ENCODE measurements at regions not wholly inside any gene's neighbourhood (a gene's known extent, or its start where the extent isn't known, plus 50 kb on each side); places are given as distances from the start of the nearest gene placed in this dataset.
A peak's percentile ranks its signal among the peaks of the same experiment; 100 is the strongest.

DNA sequence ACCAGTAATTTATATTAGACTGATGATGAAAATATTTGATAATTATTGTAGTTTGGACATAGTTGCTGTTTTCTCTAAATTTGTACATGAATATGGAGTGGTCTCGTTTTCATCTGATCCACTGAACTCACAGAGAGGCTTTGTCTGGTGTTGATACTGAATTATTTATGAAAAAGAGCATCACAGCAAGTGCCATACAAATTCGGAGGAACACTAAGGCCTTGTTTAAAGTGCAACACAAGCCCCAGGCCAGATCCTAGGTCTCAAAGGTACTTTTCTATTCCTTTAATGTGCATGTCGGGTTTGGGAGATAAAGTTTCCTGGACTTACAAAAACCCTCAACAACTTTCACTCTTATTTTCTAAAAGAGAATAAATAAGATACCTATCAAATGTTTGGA, 796.8 kb upstream of the EPHA6 start:
- no peak for DNase-seq (ENCODE audit: low spot score)
- Histone ChIP-seq H3K79me2 (no peaks in the 10 kb centered on the region), H3K4me2 (no peak overlapping the region), H3K27ac (no peak overlapping the region), H4K20me1 (ENCODE audit: insufficient read depth, poor library complexity, severe bottlenecking) (no peaks in the 10 kb centered on the region), H3K4me3 (no peak overlapping the region), H3K9me3 (ENCODE audit: low read depth) (no peaks in the 10 kb centered on the region), H3K27me3 (no peaks in the 10 kb centered on the region), H2AFZ (no peak overlapping the region), H3K9me2 (replicated peaks; ENCODE audit: insufficient read depth) (no peaks in the 10 kb centered on the region), H3K36me3 (replicated peaks; ENCODE audit: insufficient read depth, low read depth) (no peaks in the 10 kb centered on the region), H3K4me1 (ENCODE audit: insufficient read depth) (no peaks in the 10 kb centered on the region)
- 84% methylated on average over 3 of the region's 3 CpGs for WGBS (ENCODE audit: low lambda C conversion rate, missing lambda C conversion rate)
- TF ChIP-seq EZH2 (IDR thresholded peaks at IDR 0.05; ENCODE audit: borderline replicate concordance) (no peak), EZH2phosphoT487 (IDR thresholded peaks at IDR 0.05; ENCODE audit: low read depth, severe bottlenecking, unreplicated experiment) (no peak)
- TF ChIP-seq, protein P1, sequence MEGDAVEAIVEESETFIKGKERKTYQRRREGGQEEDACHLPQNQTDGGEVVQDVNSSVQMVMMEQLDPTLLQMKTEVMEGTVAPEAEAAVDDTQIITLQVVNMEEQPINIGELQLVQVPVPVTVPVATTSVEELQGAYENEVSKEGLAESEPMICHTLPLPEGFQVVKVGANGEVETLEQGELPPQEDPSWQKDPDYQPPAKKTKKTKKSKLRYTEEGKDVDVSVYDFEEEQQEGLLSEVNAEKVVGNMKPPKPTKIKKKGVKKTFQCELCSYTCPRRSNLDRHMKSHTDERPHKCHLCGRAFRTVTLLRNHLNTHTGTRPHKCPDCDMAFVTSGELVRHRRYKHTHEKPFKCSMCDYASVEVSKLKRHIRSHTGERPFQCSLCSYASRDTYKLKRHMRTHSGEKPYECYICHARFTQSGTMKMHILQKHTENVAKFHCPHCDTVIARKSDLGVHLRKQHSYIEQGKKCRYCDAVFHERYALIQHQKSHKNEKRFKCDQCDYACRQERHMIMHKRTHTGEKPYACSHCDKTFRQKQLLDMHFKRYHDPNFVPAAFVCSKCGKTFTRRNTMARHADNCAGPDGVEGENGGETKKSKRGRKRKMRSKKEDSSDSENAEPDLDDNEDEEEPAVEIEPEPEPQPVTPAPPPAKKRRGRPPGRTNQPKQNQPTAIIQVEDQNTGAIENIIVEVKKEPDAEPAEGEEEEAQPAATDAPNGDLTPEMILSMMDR (IDR thresholded peaks at IDR 0.05; ENCODE audit: poor library complexity), result no peak

GRCh38 chr3:96022676-96023075, 791.7 kb upstream of the EPHA6 start:
- no peaks in the 10 kb centered on the region for H3K79me2 ChIP-seq
- no peak overlapping the region for H3K4me3 ChIP-seq
- no peaks in the 10 kb centered on the region for H4K20me1 ChIP-seq (ENCODE audit: insufficient read depth, poor library complexity, severe bottlenecking)
- 83% methylated on average over 2 of the region's 2 CpGs for WGBS (ENCODE audit: low lambda C conversion rate, missing lambda C conversion rate)
- H3K27ac ChIP-seq, result no peak overlapping the region
- H3K9me2 ChIP-seq (replicated peaks; ENCODE audit: insufficient read depth), result no peaks in the 10 kb centered on the region
- TF ChIP-seq, protein P1 (IDR thresholded peaks at IDR 0.05; ENCODE audit: poor library complexity), result no peak
- TF ChIP-seq EZH2 (IDR thresholded peaks at IDR 0.05; ENCODE audit: borderline replicate concordance) (no peak), EZH2phosphoT487 (IDR thresholded peaks at IDR 0.05; ENCODE audit: low read depth, severe bottlenecking, unreplicated experiment) (no peak)
- H3K36me3 ChIP-seq (replicated peaks; ENCODE audit: insufficient read depth, low read depth), result no peaks in the 10 kb centered on the region
- no peak overlapping the region for H2AFZ ChIP-seq
- H3K27me3 ChIP-seq, result no peaks in the 10 kb centered on the region
- H3K4me2 ChIP-seq, result no peak overlapping the region
- no peaks in the 10 kb centered on the region for H3K9me3 ChIP-seq (ENCODE audit: low read depth)
- H3K4me1 ChIP-seq (ENCODE audit: insufficient read depth), result no peaks in the 10 kb centered on the region
- DNase-seq (ENCODE audit: low spot score), result no peak

- Histone ChIP-seq H3K27ac (no peak overlapping the region), H3K36me3 (replicated peaks; ENCODE audit: insufficient read depth, low read depth) (no peaks in the 10 kb centered on the region), H3K79me2 (no peaks in the 10 kb centered on the region), H3K27me3 (no peaks in the 10 kb centered on the region), H3K9me2 (replicated peaks; ENCODE audit: insufficient read depth) (no peaks in the 10 kb centered on the region), H3K4me3 (no peak overlapping the region), H3K9me3 (ENCODE audit: low read depth) (no peaks in the 10 kb centered on the region), H3K4me1 (ENCODE audit: insufficient read depth) (no peaks in the 10 kb centered on the region), H3K4me2 (peak overlapping the region; percentile 3), H4K20me1 (ENCODE audit: insufficient read depth, poor library complexity, severe bottlenecking) (no peaks in the 10 kb centered on the region), H2AFZ (no peak overlapping the region)
- no peak for TF ChIP-seq EZH2phosphoT487 (IDR thresholded peaks at IDR 0.05; ENCODE audit: low read depth, severe bottlenecking, unreplicated experiment)
- TF ChIP-seq, protein P1 (IDR thresholded peaks at IDR 0.05; ENCODE audit: poor library complexity), result no peak
- TF ChIP-seq EZH2 (IDR thresholded peaks at IDR 0.05; ENCODE audit: borderline replicate concordance), result no peak
- WGBS (ENCODE audit: low lambda C conversion rate, missing lambda C conversion rate), result 91% methylated on average over 2 of the region's 2 CpGs
- no peak for DNase-seq (ENCODE audit: low spot score)
Measured at GRCh38 chr3:96027718-96028117, 786.7 kb upstream of the EPHA6 start.

DNA sequence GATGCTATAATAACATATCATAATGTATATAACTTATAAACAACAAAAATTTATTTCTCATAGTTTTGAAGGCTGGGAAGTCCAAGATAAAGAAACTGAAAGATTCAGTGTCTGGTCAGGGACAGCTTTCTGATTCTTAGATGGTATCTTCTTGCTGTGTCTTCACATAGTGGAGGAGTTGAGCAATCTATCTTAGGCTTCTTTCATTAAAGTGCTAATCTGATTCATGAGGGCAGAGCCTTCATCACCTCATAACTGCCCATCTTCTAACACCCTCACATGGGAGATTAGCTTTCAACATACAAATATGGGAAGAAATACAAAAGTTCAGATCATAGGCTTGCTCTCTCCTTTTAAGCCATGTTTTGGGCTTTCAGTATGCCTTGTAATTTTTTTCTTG, 774.8 kb upstream of the EPHA6 start:
- Histone ChIP-seq H4K20me1 (ENCODE audit: insufficient read depth, poor library complexity, severe bottlenecking) (no peaks in the 10 kb centered on the region), H3K27ac (no peak overlapping the region), H3K9me2 (replicated peaks; ENCODE audit: insufficient read depth) (no peaks in the 10 kb centered on the region), H2AFZ (no peak overlapping the region), H3K79me2 (no peaks in the 10 kb centered on the region), H3K9me3 (ENCODE audit: low read depth) (no peaks in the 10 kb centered on the region), H3K4me1 (ENCODE audit: insufficient read depth) (no peaks in the 10 kb centered on the region), H3K36me3 (replicated peaks; ENCODE audit: insufficient read depth, low read depth) (no peaks in the 10 kb centered on the region), H3K27me3 (no peaks in the 10 kb centered on the region), H3K4me2 (no peak overlapping the region), H3K4me3 (no peak overlapping the region)
- no peak for DNase-seq (ENCODE audit: low spot score)
- TF ChIP-seq EZH2 (IDR thresholded peaks at IDR 0.05; ENCODE audit: borderline replicate concordance) (no peak), EZH2phosphoT487 (IDR thresholded peaks at IDR 0.05; ENCODE audit: low read depth, severe bottlenecking, unreplicated experiment) (no peak)
- TF ChIP-seq, protein P1 (IDR thresholded peaks at IDR 0.05; ENCODE audit: poor library complexity), result no peak
